GM18505 (cell line): ENCODE measurements at regions not wholly inside any gene's neighbourhood (a gene's known extent, or its start where the extent isn't known, plus 50 kb on each side); places are given as distances from the start of the nearest gene placed in this dataset.

Source experiments
- ATAC-seq: cut with Tn5 transposase; IDR thresholded peaks from one replicate; pipeline ENCODE4 v1.9.1; 2021; ENCODE audit not compliant: unreplicated experiment
- POLR2A ChIP-seq: IDR thresholded peaks from 4 replicates; pipeline ENCODE4 v1.6.1; 2011; ENCODE audit warnings: borderline replicate concordance; ENCODE audit not compliant: insufficient read depth, insufficient read length; ENCODE audit errors: extremely low read depth

GRCh38 chr4:108567831-108568230 is 52.5 kb upstream of the RPL34 start:
- no peak for ATAC-seq
- no peak for TF ChIP-seq POLR2A

- no peak for TF ChIP-seq POLR2A
- ATAC-seq = no peak
These were observed 59.3 kb upstream of the RPL34 start for GRCh38 chr4:108561116-108561515.

DNA sequence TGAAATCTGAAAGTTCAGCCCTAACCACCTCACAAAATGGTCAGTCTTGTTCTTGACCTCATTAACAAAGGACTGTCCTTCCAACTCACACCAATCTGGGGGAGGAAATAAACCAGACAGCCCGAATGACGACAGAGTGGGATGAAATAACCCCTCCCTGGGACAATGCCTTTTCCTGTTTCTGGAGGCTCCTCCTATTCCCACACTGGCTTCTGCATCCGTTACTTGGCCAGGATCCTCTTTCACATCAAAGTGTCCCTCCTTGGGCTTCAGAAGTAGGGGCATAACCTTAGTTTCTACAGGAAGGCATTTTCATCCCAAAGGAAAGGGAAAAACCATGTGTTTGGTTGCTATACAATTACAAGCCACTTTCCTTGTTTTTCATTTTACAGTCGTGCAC is 59.8 kb upstream of the RPL34 start:
- ATAC-seq = no peak
- no peak for TF ChIP-seq POLR2A

DNA sequence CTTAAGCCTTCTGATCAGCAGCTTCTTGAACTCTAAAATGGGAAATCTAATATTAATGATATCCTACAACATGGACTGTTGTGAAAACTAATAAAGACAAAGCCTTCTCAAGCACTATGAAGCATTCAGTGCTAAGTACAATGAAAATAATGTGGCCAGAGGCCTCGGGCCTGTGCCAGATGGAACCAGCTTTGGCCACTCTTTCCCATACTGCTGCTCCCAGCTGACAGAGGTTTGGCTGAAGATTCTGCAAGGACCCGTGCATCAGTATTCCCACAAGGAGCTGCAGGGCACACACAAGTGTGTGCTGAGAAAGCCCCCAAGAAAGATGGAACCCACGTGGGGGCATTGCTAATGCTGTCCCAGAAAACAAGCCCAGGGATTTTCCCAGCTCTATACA is 60.5 kb upstream of the RPL34 start:
- no peak for TF ChIP-seq POLR2A
- ATAC-seq = no peak

- no peak for TF ChIP-seq POLR2A
- ATAC-seq = no peak
These were observed 61.1 kb upstream of the RPL34 start for GRCh38 chr4:108559068-108559793.

DNA sequence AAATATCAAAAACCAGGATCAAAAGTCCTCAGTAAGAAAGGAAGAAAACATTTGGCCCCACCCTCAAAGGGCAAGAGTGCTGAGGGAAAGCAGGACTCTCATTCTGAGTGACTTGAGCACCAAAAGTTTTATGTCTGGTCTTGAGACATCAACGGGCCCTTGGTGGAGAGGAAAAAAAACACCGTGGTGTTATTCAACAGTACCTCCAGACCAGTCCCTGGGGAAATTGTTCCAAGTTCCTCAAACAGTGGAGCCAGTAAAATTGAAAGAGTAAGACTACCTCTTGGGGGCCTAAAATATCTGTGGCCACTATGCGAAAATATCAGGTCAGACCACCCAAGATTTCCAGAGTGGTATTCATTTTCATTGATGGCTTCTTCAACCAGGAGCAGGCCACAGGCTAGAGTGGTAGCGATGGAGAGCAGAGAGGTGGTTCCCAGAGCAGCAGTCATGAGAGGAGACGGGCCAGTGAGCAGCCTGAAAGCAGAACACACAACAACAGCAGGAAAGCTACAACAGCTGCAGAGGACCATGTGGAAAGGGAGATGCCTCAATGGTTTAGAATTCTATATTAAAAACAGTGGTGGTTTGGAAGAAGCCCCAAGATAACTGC is 63.7 kb upstream of the RPL34 start:
- no peak for TF ChIP-seq POLR2A
- ATAC-seq = peak; percentile 55

- no peak for TF ChIP-seq POLR2A
- ATAC-seq = no peak
These were observed 64.2 kb upstream of the RPL34 start for GRCh38 chr4:108556166-108556565.

DNA sequence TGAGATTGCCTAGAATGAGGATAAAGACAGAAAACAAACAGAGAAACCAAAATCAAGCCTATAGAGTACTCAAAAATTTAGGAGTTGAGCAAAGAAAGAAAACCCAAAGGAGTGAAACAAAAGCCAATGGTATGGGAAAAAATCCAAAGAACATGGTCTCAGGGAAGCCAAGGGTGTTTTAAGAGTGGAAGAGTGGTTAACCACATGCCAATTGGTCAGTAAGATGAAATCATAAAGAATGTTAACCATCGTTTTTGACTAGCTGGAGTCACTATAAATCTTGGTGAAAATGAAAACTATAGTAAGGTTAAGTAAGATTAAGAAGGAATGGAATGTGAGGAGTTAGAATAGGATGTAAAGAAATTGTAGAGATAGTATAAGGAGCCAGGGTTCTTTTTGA is 64.7 kb upstream of the RPL34 start:
- no peak for ATAC-seq
- TF ChIP-seq POLR2A = no peak

GRCh38 chr4:108547682-108548081 is 72.7 kb upstream of the RPL34 start:
- ATAC-seq = no peak
- no peak for TF ChIP-seq POLR2A

GRCh38 chr4:108546728-108547127 is 73.6 kb upstream of the RPL34 start:
- no peak for TF ChIP-seq POLR2A
- ATAC-seq = no peak

- TF ChIP-seq POLR2A = no peak
These were observed 75.9 kb upstream of the RPL34 start for GRCh38 chr4:108544481-108544880.

GRCh38 chr4:108543359-108543968 is 76.9 kb upstream of the RPL34 start:
- TF ChIP-seq POLR2A = no peak
- ATAC-seq = no peak

More at GRCh38 chr4:108544481-108544880, 75.9 kb upstream of the RPL34 start:
- no peak for ATAC-seq

GRCh38 chr4:108540536-108540935 is 79.8 kb upstream of the RPL34 start:
- no peak for TF ChIP-seq POLR2A
- no peak for ATAC-seq

- no peak for TF ChIP-seq POLR2A
- ATAC-seq = no peak
These were observed 83.8 kb upstream of the RPL34 start for GRCh38 chr4:108536577-108536976.

DNA sequence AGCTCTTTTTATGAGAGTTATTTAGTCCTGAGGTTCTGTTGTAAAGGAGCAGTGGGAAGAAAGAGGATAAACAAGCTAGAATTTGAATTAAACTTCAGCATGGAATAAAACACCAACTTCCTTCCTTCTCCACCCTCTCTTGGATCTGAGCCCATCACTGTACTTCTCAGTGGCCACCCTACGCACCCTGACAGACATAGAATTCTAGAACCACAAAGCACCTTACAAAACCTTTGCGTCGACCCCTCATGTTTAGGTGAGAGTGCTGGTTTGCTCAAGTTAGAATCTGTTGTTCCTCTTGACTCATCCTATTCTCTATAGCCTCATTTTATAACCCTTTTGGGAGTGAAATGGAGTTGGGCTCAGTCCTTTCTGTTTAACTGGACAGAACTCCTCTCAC is 84.6 kb upstream of the RPL34 start:
- ATAC-seq = no peak
- no peak for TF ChIP-seq POLR2A

DNA sequence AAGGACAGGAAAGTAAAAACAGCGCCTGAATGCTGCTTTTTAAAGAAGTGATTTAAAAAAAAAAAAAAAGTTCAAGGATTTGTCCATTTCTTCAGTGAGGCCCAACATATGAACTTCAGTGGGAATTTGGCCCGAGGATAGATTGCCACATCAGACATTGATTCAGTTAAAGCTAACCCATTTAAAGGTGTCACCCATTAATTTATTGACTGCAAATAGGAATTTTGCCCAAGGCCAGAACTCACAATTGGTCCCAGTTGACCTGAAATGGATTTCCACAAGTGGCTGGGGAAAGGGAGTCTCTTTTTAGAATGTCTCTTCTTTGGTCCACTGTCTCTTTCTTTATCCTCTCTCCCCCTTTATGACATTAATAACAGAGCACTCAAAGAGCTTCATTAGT is 86.5 kb upstream of the RPL34 start:
- ATAC-seq = no peak
- no peak for TF ChIP-seq POLR2A
